HEK293 (cell line): ENCODE measurements at regions not wholly inside any gene's neighbourhood (a gene's known extent, or its start where the extent isn't known, plus 50 kb on each side); places are given as distances from the start of the nearest gene placed in this dataset.
A peak's percentile ranks its signal among the peaks of the same experiment; 100 is the strongest.

Source experiments
- CTCF ChIA-PET: fragments of 350-600 bp; formaldehyde crosslinking; extraction: SDS; loops from one replicate; lab custom pipeline; 2021; ENCODE audit warnings: antibody characterized with exemption; lab: Yijun Ruan, JAX
- POLR2A ChIA-PET: fragments of 300-600 bp; formaldehyde crosslinking; extraction: SDS; loops from one replicate; lab custom pipeline; 2020; ENCODE audit warnings: antibody characterized with exemption, inconsistent platforms; lab: Yijun Ruan, JAX
- H3K27ac ChIP-seq: fragments of 200-500 bp; sonication (Bioruptor generic); 2 replicates; pipeline ENCODE4 v1.5.1; 2014; ENCODE audit warnings: low read depth, low read length, control low read depth, inconsistent platforms; ENCODE audit errors: extremely low read depth
- H3K36me3 ChIP-seq, 2 experiments: fragments of 200-500 bp in 1 of 2; sonication (Bioruptor generic) in 1 of 2; 1 replicate in 1 of 2; 2 replicates in 1 of 2; pipeline ENCODE4 v1.5.1; 2014 to 2017; ENCODE audit warnings: inconsistent platforms in 2 of 2, low read length in 2 of 2; ENCODE audit not compliant: control insufficient read depth in 2 of 2, insufficient read depth in 1 of 2
- H3K4me1 ChIP-seq: fragments of 200-500 bp; sonication (Bioruptor generic); 2 replicates; pipeline ENCODE4 v1.5.1; 2014; ENCODE audit warnings: mild to moderate bottlenecking, low read length, inconsistent platforms; ENCODE audit not compliant: control insufficient read depth, insufficient read depth
- H3K4me3 ChIP-seq: 2 replicates; pipeline ENCODE4 v1.5.1; 2011; ENCODE audit warnings: low read depth, mild to moderate bottlenecking, control low read depth, low read length, moderate library complexity
- H3K9me3 ChIP-seq: fragments of 200-500 bp; sonication (Bioruptor generic); 2 replicates; pipeline ENCODE4 v1.5.1; 2014; ENCODE audit warnings: low read depth, low read length, inconsistent platforms; ENCODE audit not compliant: control insufficient read depth, insufficient read depth
- ATF2 ChIP-seq: fragments of 450-650 bp; formaldehyde crosslinking; IDR thresholded peaks from 2 replicates; pipeline ENCODE4 v1.5.1; 2016; ENCODE audit warnings: missing biosample characterization, missing genetic modification characterization, low read depth
- HIC1 ChIP-seq: fragments of 450-650 bp; formaldehyde crosslinking; IDR thresholded peaks from 2 replicates; pipeline ENCODE4 v1.5.1; 2016; ENCODE audit warnings: missing biosample characterization, missing genetic modification characterization
- KLF10 ChIP-seq: fragments of 450-650 bp; IDR thresholded peaks from 2 replicates; pipeline ENCODE4 v1.5.1; 2018; ENCODE audit warnings: missing biosample characterization, mild to moderate bottlenecking, missing genetic modification characterization
- MEIS1 ChIP-seq: sonication (generic); formaldehyde crosslinking; IDR thresholded peaks from 2 replicates; pipeline ENCODE4 v1.8.1; 2022; ENCODE audit warnings: missing genetic modification reagents, mild to moderate bottlenecking, borderline replicate concordance
- PRDM2 ChIP-seq: fragments of 450-650 bp; formaldehyde crosslinking; IDR thresholded peaks from 2 replicates; pipeline ENCODE4 v1.5.1; 2016; ENCODE audit warnings: missing biosample characterization, missing genetic modification characterization, borderline replicate concordance
- TCF7L2 ChIP-seq: IDR thresholded peaks from 2 replicates; pipeline ENCODE4 v1.6.1; 2011; ENCODE audit warnings: low read depth, mild to moderate bottlenecking, inconsistent platforms, low read length, moderate library complexity, borderline replicate concordance
- TRIM28 ChIP-seq: IDR thresholded peaks from 2 replicates; pipeline ENCODE4 v1.6.1; 2011; ENCODE audit warnings: low read length, control low read depth, borderline replicate concordance
- ZBTB20 ChIP-seq: fragments of 450-650 bp; formaldehyde crosslinking; IDR thresholded peaks from 2 replicates; pipeline ENCODE4 v1.5.1; 2016; ENCODE audit warnings: missing biosample characterization, missing genetic modification characterization
- ZBTB48 ChIP-seq: fragments of 450-650 bp; formaldehyde crosslinking; IDR thresholded peaks from 2 replicates; pipeline ENCODE4 v1.5.1; 2016; ENCODE audit warnings: missing biosample characterization, missing genetic modification characterization
- ZFP69B ChIP-seq: fragments of 450-650 bp; formaldehyde crosslinking; IDR thresholded peaks from 2 replicates; pipeline ENCODE4 v1.5.1; 2016; ENCODE audit warnings: missing biosample characterization, missing genetic modification characterization
- ZNF112 ChIP-seq: fragments of 450-650 bp; formaldehyde crosslinking; IDR thresholded peaks from 2 replicates; pipeline ENCODE4 v1.5.0; 2017; ENCODE audit warnings: missing biosample characterization, missing genetic modification characterization
- ZNF121 ChIP-seq: fragments of 450-650 bp; formaldehyde crosslinking; IDR thresholded peaks from 2 replicates; pipeline ENCODE4 v1.5.1; 2016; ENCODE audit warnings: missing biosample characterization, missing genetic modification characterization
- ZNF155 ChIP-seq: fragments of 450-650 bp; formaldehyde crosslinking; IDR thresholded peaks from 2 replicates; pipeline ENCODE4 v1.5.1; 2016; ENCODE audit warnings: missing biosample characterization, missing genetic modification characterization
- ZNF184 ChIP-seq: fragments of 450-650 bp; IDR thresholded peaks from 2 replicates; pipeline ENCODE4 v1.5.1; 2018; ENCODE audit warnings: missing biosample characterization, mild to moderate bottlenecking, missing genetic modification characterization
- ZNF311 ChIP-seq: fragments of 450-650 bp; formaldehyde crosslinking; IDR thresholded peaks from 2 replicates; pipeline ENCODE4 v1.5.1; 2017; ENCODE audit warnings: missing biosample characterization, missing genetic modification characterization, borderline replicate concordance
- ZNF544 ChIP-seq: fragments of 450-650 bp; formaldehyde crosslinking; IDR thresholded peaks from 2 replicates; pipeline ENCODE4 v1.5.0; 2017; ENCODE audit warnings: missing biosample characterization, missing genetic modification characterization
- ZNF549 ChIP-seq: fragments of 450-650 bp; IDR thresholded peaks from 2 replicates; pipeline ENCODE4 v1.5.1; 2018; ENCODE audit warnings: missing biosample characterization, missing genetic modification characterization, mild to moderate bottlenecking, inconsistent platforms, moderate library complexity
- ZNF596 ChIP-seq: fragments of 450-650 bp; IDR thresholded peaks from 2 replicates; pipeline ENCODE4 v1.5.0; 2018; ENCODE audit warnings: missing biosample characterization, mild to moderate bottlenecking, missing genetic modification characterization, moderate library complexity
- ZNF792 ChIP-seq: fragments of 450-650 bp; formaldehyde crosslinking; IDR thresholded peaks from 2 replicates; pipeline ENCODE4 v1.5.1; 2016; ENCODE audit warnings: missing biosample characterization, missing genetic modification characterization

GRCh38 chr4:123478859-123479345, 82.3 kb downstream of the SPRY1 start:
- TF ChIP-seq ZFP69B (tag by site-specific recombination) (no peak), ZNF155 (tag by site-specific recombination) (no peak), ZBTB20 (no peak), ZNF792 (tag by site-specific recombination) (no peak), HIC1 (tag by site-specific recombination) (no peak), ZNF549 (no peak), KLF10 (tag by site-specific recombination) (no peak), ATF2 (tag by site-specific recombination) (no peak), TCF7L2 (peak; percentile 68), ZNF311 (tag by site-specific recombination) (no peak), TRIM28 (0 out of 2 replicates have a peak, but pooled peaks have one; percentile 34), ZNF184 (no peak)
- H3K4me3 ChIP-seq = no peak overlapping the region
- peaks cover 7% of the 10 kb centered on the region; the same call in 1 of the 2 replicates for H3K4me1 ChIP-seq
- ChIA-PET CTCF (interaction anchor here (1.7 kb wide), 1 partner anchor 88 kb away, joined by 3 read pairs; no protein-coding TSS in a partner anchor), POLR2A (interaction anchor here (1.3 kb wide), 1 partner anchor 61 kb away, joined by 5 read pairs; no protein-coding TSS in a partner anchor)
- H3K9me3 ChIP-seq = no peaks in the 10 kb centered on the region
- no peak overlapping the region; the same call in 1 of the 2 replicates for H3K27ac ChIP-seq
- no peaks in the 10 kb centered on the region for H3K36me3 ChIP-seq

- ChIA-PET POLR2A (interaction anchor here (1.3 kb wide), 1 partner anchor 62 kb away, joined by 5 read pairs; no protein-coding TSS in a partner anchor), CTCF (interaction anchor here (0.6 to 1.7 kb wide), 2 partner anchors 85 to 89 kb away, joined by 3 read pairs; no protein-coding TSS in a partner anchor)
- Histone ChIP-seq H3K36me3 (no peaks in the 10 kb centered on the region), H3K4me3 (no peak overlapping the region), H3K27ac (no peak overlapping the region), H3K9me3 (no peaks in the 10 kb centered on the region), H3K4me1 (peaks cover 11% of the 10 kb centered on the region; the same call in 1 of the 2 replicates)
- TF ChIP-seq ZBTB48 (tag by site-specific recombination) = peak; percentile 32; the same call in 1 of the 2 replicates
- TF ChIP-seq ZNF121 (tag by site-specific recombination) = peak; percentile 60; the same call in 1 of the 2 replicates
- no peak for TF ChIP-seq ZBTB20
Observed at GRCh38 chr4:123479944-123480343, 83.3 kb downstream of the SPRY1 start.

GRCh38 chr4:123480706-123481418, 84.3 kb downstream of the SPRY1 start:
- Histone ChIP-seq H3K4me1 (peaks cover 11% of the 10 kb centered on the region; the same call in 1 of the 2 replicates), H3K9me3 (no peaks in the 10 kb centered on the region), H3K4me3 (no peak overlapping the region), H3K36me3 (no peaks in the 10 kb centered on the region), H3K27ac (no peak overlapping the region)
- ChIA-PET POLR2A (no interaction called here), CTCF (no interaction called here)
- no peak for TF ChIP-seq PRDM2 (tag by site-specific recombination)
- TF ChIP-seq ZNF112 (tag by site-specific recombination) = no peak
- TF ChIP-seq ZNF544 (tag by site-specific recombination) = no peak
- TF ChIP-seq MEIS1 (CRISPR knock-in tag) = no peak
- no peak for TF ChIP-seq ZNF596 (tag by site-specific recombination)
